ENCODE measurements at regions not wholly inside any gene's neighbourhood (a gene's known extent, or its start where the extent isn't known, plus 50 kb on each side); places are given as distances from the start of the nearest gene placed in this dataset.

DNA sequence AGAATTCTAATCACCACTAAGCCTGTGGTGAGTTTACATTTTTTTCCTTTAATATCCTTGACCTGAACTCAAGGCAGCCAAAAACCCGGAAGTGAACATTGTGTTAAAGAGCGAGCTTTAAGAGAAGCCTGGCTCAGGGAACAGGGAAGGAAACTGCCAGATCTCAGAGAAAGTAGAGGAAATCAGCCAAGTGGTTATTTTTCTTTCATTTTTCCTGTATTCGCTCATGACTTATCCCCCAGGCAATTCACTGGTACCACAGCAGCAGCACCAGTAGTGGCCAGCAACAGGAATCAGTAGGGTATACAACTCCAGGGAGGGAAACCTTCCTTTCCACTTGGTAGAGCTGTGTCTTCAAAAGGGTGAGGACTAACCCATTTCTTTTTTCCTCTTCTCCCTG, 89.6 kb upstream of the HMGCLL1 start:
- Histone ChIP-seq H3K27me3 (ENCODE audit: control insufficient read depth, insufficient read depth, low read length) (no peaks in the 10 kb centered on the region), H3K9ac (ENCODE audit: low read depth, low read length) (no peak overlapping the region), H3K4me1 (ENCODE audit: control insufficient read depth, insufficient read depth, low read length) (peaks cover 7% of the 10 kb centered on the region; the same call in 1 of the 2 replicates), H3K4me3 (ENCODE audit: low read depth, low read length) (no peak overlapping the region), H3K9me3 (ENCODE audit: control insufficient read depth, insufficient read depth, low read length) (peaks cover 2% of the 10 kb centered on the region; the same call in 1 of the 2 replicates), H3K27ac (ENCODE audit: low read depth, low read length) (no peak overlapping the region), H3K36me3 (ENCODE audit: control insufficient read depth, insufficient read depth, low read length) (no peaks in the 10 kb centered on the region)

- Histone ChIP-seq H3K36me3 (ENCODE audit: control insufficient read depth, insufficient read depth, low read length) (no peaks in the 10 kb centered on the region), H3K27me3 (ENCODE audit: control insufficient read depth, insufficient read depth, low read length) (no peaks in the 10 kb centered on the region), H3K4me3 (ENCODE audit: low read depth, low read length) (no peak overlapping the region), H3K9me3 (ENCODE audit: control insufficient read depth, insufficient read depth, low read length) (peaks cover 5% of the 10 kb centered on the region; the same call in 1 of the 2 replicates), H3K4me1 (ENCODE audit: control insufficient read depth, insufficient read depth, low read length) (peaks cover 7% of the 10 kb centered on the region; the same call in 1 of the 2 replicates), H3K9ac (ENCODE audit: low read depth, low read length) (no peak overlapping the region), H3K27ac (ENCODE audit: low read depth, low read length) (no peak overlapping the region)
Observed at GRCh38 chr6:55667341-55667740, 88.3 kb upstream of the HMGCLL1 start.

DNA sequence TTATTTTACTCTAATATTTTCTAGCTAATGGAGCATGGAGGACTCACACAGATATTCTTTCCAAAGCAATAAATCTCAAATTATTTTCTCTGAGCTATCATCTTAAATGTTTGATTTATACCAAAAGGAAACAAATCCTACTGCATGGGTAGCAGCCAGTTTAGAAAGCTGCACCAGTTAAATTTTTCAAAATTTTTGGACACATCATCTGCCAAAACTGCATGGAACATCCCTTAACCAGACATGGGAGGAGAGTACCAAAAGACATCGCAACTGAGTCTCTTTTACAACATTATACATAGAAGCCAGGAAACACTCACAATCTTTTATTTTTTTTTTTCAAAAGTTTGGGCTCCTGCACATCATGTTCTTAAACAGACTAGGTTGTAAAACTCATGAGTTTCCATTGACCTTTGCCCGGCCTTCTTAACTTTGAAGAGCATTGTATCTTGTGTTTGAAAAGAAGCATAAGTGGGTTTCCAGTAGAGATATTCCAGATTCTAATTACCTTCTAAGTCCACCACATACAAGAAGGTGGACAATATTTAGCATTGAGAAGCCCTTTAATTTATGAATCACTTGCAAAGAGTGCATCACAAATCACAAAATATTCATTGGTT, 87.7 kb upstream of the HMGCLL1 start:
- Histone ChIP-seq H3K27ac (ENCODE audit: low read depth, low read length) (no peak overlapping the region), H3K9ac (ENCODE audit: low read depth, low read length) (no peak overlapping the region), H3K27me3 (ENCODE audit: control insufficient read depth, insufficient read depth, low read length) (no peaks in the 10 kb centered on the region), H3K4me1 (ENCODE audit: control insufficient read depth, insufficient read depth, low read length) (peaks cover 6% of the 10 kb centered on the region; the same call in 1 of the 2 replicates), H3K36me3 (ENCODE audit: control insufficient read depth, insufficient read depth, low read length) (no peaks in the 10 kb centered on the region), H3K4me3 (ENCODE audit: low read depth, low read length) (no peak overlapping the region), H3K9me3 (ENCODE audit: control insufficient read depth, insufficient read depth, low read length) (peaks cover 5% of the 10 kb centered on the region; the same call in 1 of the 2 replicates)

DNA sequence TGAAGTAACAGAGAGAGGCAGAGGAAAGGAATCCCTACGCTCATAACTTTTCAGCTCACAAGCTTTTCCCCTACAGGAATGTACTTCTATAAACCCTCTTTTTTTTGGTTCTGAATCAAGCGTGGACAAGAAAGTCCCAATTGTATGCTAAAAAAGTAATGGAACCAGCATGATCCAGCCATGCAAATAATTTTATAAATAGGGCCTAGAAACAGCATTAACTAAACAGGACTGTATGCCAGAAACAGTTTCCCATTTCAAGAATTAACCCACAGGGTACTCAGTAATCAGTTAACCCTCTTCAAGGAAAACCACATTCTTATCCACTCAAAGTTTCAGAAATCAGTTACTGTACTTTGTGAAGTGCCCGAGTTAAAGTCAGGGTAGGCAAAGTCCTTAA, 87.0 kb upstream of the HMGCLL1 start:
- no peak overlapping the region for H3K27ac ChIP-seq (ENCODE audit: low read depth, low read length)
- no peaks in the 10 kb centered on the region for H3K36me3 ChIP-seq (ENCODE audit: control insufficient read depth, insufficient read depth, low read length)
- H3K4me3 ChIP-seq (ENCODE audit: low read depth, low read length), result no peak overlapping the region
- peaks cover 5% of the 10 kb centered on the region; the same call in 1 of the 2 replicates for H3K9me3 ChIP-seq (ENCODE audit: control insufficient read depth, insufficient read depth, low read length)
- no peaks in the 10 kb centered on the region for H3K4me1 ChIP-seq (ENCODE audit: control insufficient read depth, insufficient read depth, low read length)
- H3K9ac ChIP-seq (ENCODE audit: low read depth, low read length), result no peak overlapping the region
- H3K27me3 ChIP-seq (ENCODE audit: control insufficient read depth, insufficient read depth, low read length), result no peaks in the 10 kb centered on the region

- H3K9me3 ChIP-seq (ENCODE audit: control insufficient read depth, insufficient read depth, low read length), result peaks cover 5% of the 10 kb centered on the region; the same call in 1 of the 2 replicates
- H3K4me3 ChIP-seq (ENCODE audit: low read depth, low read length), result no peak overlapping the region
- H3K27ac ChIP-seq (ENCODE audit: low read depth, low read length), result no peak overlapping the region
- no peaks in the 10 kb centered on the region for H3K36me3 ChIP-seq (ENCODE audit: control insufficient read depth, insufficient read depth, low read length)
- H3K27me3 ChIP-seq (ENCODE audit: control insufficient read depth, insufficient read depth, low read length), result no peaks in the 10 kb centered on the region
- no peaks in the 10 kb centered on the region for H3K4me1 ChIP-seq (ENCODE audit: control insufficient read depth, insufficient read depth, low read length)
- no peak overlapping the region for H3K9ac ChIP-seq (ENCODE audit: low read depth, low read length)
Observed at GRCh38 chr6:55664591-55665587, 85.9 kb upstream of the HMGCLL1 start.

- Histone ChIP-seq H3K9me3 (ENCODE audit: control insufficient read depth, insufficient read depth, low read length) (peaks cover 5% of the 10 kb centered on the region; the same call in 1 of the 2 replicates), H3K27ac (ENCODE audit: low read depth, low read length) (no peak overlapping the region), H3K4me1 (ENCODE audit: control insufficient read depth, insufficient read depth, low read length) (no peaks in the 10 kb centered on the region), H3K27me3 (ENCODE audit: control insufficient read depth, insufficient read depth, low read length) (no peaks in the 10 kb centered on the region), H3K4me3 (ENCODE audit: low read depth, low read length) (no peak overlapping the region), H3K36me3 (ENCODE audit: control insufficient read depth, insufficient read depth, low read length) (no peaks in the 10 kb centered on the region), H3K9ac (ENCODE audit: low read depth, low read length) (no peak overlapping the region)
Observed at GRCh38 chr6:55663914-55664313, 84.9 kb upstream of the HMGCLL1 start.

DNA sequence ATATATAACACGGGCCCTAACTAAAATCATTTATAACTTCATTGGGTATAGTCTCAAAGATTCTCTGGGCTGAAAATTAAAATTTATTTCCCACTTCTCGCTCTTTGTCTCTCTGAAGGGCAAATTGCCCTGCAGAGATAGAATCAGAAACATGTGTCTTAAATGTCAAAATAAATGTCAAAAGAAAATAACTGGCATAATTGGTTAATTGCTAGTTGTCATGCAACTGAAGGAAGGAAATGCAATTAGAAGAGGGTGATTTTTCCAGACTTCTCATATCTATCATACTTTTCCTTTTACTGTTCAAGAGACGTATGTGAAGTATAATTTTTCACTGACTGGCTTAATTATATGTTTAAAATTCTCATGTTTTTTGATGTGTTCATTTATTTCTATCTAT, 80.3 kb upstream of the HMGCLL1 start:
- no peak overlapping the region for H3K4me3 ChIP-seq (ENCODE audit: low read depth, low read length)
- no peak overlapping the region for H3K27ac ChIP-seq (ENCODE audit: low read depth, low read length)
- no peaks in the 10 kb centered on the region for H3K4me1 ChIP-seq (ENCODE audit: control insufficient read depth, insufficient read depth, low read length)
- no peaks in the 10 kb centered on the region for H3K27me3 ChIP-seq (ENCODE audit: control insufficient read depth, insufficient read depth, low read length)
- no peak overlapping the region for H3K9ac ChIP-seq (ENCODE audit: low read depth, low read length)
- H3K9me3 ChIP-seq (ENCODE audit: control insufficient read depth, insufficient read depth, low read length), result peaks cover 5% of the 10 kb centered on the region; the same call in 1 of the 2 replicates
- no peaks in the 10 kb centered on the region for H3K36me3 ChIP-seq (ENCODE audit: control insufficient read depth, insufficient read depth, low read length)

DNA sequence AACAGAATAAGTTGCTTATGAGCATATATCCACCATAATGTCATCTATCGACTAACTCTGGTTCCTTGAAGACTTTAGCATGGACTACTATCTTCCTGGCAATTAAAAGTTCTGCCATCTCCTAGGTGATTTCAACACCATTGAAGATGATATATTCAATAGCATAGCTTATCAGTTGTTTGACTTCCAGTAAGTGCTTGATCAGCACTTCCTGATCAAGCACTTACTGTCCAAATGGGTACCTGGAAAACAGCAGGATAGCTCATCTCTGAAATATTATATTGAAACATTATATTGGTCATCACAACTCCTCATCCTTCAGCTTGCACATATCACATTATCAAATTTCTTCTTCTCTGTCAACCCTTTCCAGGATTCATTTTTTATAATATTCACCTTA, 75.5 kb upstream of the HMGCLL1 start:
- Histone ChIP-seq H3K9me3 (ENCODE audit: control insufficient read depth, insufficient read depth, low read length) (no peaks in the 10 kb centered on the region), H3K36me3 (ENCODE audit: control insufficient read depth, insufficient read depth, low read length) (no peaks in the 10 kb centered on the region), H3K4me1 (ENCODE audit: control insufficient read depth, insufficient read depth, low read length) (peaks cover 3% of the 10 kb centered on the region; the same call in 1 of the 2 replicates), H3K4me3 (ENCODE audit: low read depth, low read length) (no peak overlapping the region), H3K9ac (ENCODE audit: low read depth, low read length) (no peak overlapping the region), H3K27ac (ENCODE audit: low read depth, low read length) (no peak overlapping the region), H3K27me3 (ENCODE audit: control insufficient read depth, insufficient read depth, low read length) (no peaks in the 10 kb centered on the region)

DNA sequence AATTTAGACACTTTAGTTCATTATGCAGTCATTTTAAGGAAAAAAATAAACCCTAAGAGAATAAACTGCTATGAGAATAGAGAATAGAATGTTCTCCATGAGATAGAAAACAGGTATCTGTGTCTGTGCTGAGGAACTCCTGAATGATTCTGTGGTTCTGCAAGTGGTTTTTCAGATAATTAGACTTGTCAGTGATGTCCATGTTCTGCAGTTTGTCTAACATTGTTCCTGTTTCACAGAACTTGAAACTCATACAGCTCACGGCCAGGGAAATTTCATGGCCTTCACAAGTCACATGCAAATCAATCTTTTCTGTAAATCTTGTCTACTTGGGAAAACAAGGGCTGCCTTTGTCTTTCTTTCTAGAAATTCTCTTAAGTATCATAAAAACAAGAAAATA, 73.4 kb upstream of the HMGCLL1 start:
- Histone ChIP-seq H3K27ac (ENCODE audit: low read depth, low read length) (no peak overlapping the region), H3K27me3 (ENCODE audit: control insufficient read depth, insufficient read depth, low read length) (no peaks in the 10 kb centered on the region), H3K9me3 (ENCODE audit: control insufficient read depth, insufficient read depth, low read length) (no peaks in the 10 kb centered on the region), H3K9ac (ENCODE audit: low read depth, low read length) (no peak overlapping the region), H3K4me1 (ENCODE audit: control insufficient read depth, insufficient read depth, low read length) (peaks cover 8% of the 10 kb centered on the region; the same call in 1 of the 2 replicates), H3K4me3 (ENCODE audit: low read depth, low read length) (no peak overlapping the region), H3K36me3 (ENCODE audit: control insufficient read depth, insufficient read depth, low read length) (no peaks in the 10 kb centered on the region)

DNA sequence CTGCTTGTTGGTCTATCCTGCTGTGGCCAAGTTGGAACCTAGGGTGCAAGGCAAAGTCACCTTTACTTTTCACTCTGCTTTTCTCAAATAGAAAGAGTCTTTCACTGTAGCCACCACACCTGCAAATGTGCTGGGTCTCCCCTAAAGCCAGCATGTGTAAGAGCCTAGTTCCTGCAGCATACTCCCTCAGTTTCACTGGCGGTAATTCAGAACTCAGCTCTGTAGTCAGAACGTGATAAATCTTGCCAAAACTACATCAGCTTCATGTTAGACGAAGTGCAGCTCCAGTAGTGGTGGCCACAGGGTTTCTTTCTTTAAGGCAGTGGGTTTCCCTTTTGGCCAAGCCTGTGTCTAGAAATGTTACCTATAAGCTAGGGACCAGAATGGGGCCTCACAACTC, 72.0 kb upstream of the HMGCLL1 start:
- Histone ChIP-seq H3K4me1 (ENCODE audit: control insufficient read depth, insufficient read depth, low read length) (peaks cover 8% of the 10 kb centered on the region; the same call in 1 of the 2 replicates), H3K4me3 (ENCODE audit: low read depth, low read length) (no peak overlapping the region), H3K27ac (ENCODE audit: low read depth, low read length) (no peak overlapping the region), H3K36me3 (ENCODE audit: control insufficient read depth, insufficient read depth, low read length) (no peaks in the 10 kb centered on the region), H3K27me3 (ENCODE audit: control insufficient read depth, insufficient read depth, low read length) (no peaks in the 10 kb centered on the region), H3K9me3 (ENCODE audit: control insufficient read depth, insufficient read depth, low read length) (no peaks in the 10 kb centered on the region), H3K9ac (ENCODE audit: low read depth, low read length) (no peak overlapping the region)

- Histone ChIP-seq H3K27ac (ENCODE audit: low read depth, low read length) (no peak overlapping the region), H3K9ac (ENCODE audit: low read depth, low read length) (no peak overlapping the region), H3K4me1 (ENCODE audit: control insufficient read depth, insufficient read depth, low read length) (peaks cover under 1% of the 10 kb centered on the region; the same call in 1 of the 2 replicates)
Observed at GRCh38 chr6:55643861-55644260, 64.9 kb upstream of the HMGCLL1 start.

More at GRCh38 chr6:55643861-55644260, 64.9 kb upstream of the HMGCLL1 start:
- H3K9me3 ChIP-seq (ENCODE audit: control insufficient read depth, insufficient read depth, low read length), result no peaks in the 10 kb centered on the region
- no peaks in the 10 kb centered on the region for H3K36me3 ChIP-seq (ENCODE audit: control insufficient read depth, insufficient read depth, low read length)
- no peak overlapping the region for H3K4me3 ChIP-seq (ENCODE audit: low read depth, low read length)
- no peaks in the 10 kb centered on the region for H3K27me3 ChIP-seq (ENCODE audit: control insufficient read depth, insufficient read depth, low read length)

All from HUES48 (cell line).